Stimulated activated CD8-positive, alpha-beta memory T cell treated with anti-CD3 and anti-CD28 coated beads, Interleukin-15, amount 100 ng/mL, for 48 hours (primary cell): ENCODE measurements at regions not wholly inside any gene's neighbourhood (a gene's known extent, or its start where the extent isn't known, plus 50 kb on each side); places are given as distances from the start of the nearest gene placed in this dataset.

ENCODE experiments used
- DNase-seq, 2 donors: peaks; one replicate each; pipeline ENCODE4 v3.0.0-alpha.2; 2020; ENCODE audit warnings: low read depth in 2 of 2

DNA sequence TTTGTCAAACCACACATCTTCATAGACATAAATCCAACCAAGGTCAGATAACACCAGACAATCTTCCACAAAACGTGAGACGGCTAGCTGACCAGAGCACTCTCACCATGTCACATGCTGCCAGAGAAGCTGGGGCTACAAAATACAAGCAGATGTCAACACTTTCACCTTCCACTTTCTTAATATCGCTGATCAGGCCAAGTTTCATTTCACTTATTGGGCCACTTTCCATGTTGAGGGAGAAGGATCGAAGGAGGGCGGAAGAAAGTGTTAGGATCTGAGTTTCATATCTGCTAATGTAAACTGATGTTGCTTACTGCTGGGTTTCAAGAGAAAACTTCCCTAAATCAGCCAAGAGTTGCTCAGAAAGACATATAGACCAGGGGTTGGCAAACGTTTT is 177.0 kb upstream of the PRDM1 start:
- no peak for DNase-seq

DNA sequence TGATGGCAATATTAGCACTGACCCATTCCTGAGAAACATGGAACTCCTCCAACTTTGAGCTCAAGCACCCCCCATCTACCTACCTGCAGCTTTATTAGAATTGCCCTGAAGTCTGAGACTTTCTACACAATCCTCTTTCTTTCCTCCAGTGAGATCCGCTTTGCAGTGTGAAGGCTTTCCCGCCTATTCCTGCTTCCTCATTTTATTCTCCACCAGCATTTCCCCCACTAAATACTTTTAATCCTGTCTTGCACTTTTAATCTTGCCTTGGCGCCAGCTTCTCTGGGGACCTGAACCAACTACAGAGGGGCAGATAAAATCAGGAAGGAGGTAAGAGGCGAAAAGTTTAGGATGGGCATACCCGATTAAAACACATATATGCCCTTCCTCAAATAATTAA is 178.1 kb upstream of the PRDM1 start:
- no peak for DNase-seq

GRCh38 chr6:105907301-105907700 is 178.8 kb upstream of the PRDM1 start:
- DNase-seq = no peak

DNA sequence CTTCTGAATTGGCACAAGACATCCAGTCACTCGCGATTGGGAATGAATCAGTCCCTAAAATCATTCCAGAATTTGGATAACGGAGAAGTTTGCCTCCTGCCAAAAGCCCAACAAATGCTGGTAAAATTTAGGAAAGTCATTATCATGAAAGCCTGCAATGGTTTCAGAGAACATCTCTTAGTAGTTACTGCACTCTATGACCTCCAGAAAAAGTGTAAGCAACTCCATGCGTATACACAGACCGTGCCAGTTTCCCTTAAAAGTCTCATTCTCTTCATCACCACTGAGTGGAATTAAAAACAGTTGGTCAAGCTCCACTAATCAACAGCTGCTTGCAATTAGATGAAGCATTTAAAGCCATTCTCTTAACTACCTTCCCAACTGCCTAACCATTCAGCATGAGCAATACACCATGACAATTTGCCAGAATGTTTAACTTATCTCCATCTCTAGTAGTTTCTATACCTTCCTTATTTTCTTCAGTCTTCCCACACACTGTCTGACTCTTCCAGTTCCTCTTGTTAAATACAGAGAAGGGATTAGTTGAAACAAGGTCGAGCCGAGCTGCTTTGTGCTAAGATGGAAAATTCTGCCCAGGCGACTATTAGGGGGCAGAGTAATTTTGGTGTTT is 183.6 kb upstream of the PRDM1 start:
- no peak for DNase-seq

- no peak for DNase-seq
These were observed 184.6 kb upstream of the PRDM1 start for GRCh38 chr6:105901583-105901982.

DNA sequence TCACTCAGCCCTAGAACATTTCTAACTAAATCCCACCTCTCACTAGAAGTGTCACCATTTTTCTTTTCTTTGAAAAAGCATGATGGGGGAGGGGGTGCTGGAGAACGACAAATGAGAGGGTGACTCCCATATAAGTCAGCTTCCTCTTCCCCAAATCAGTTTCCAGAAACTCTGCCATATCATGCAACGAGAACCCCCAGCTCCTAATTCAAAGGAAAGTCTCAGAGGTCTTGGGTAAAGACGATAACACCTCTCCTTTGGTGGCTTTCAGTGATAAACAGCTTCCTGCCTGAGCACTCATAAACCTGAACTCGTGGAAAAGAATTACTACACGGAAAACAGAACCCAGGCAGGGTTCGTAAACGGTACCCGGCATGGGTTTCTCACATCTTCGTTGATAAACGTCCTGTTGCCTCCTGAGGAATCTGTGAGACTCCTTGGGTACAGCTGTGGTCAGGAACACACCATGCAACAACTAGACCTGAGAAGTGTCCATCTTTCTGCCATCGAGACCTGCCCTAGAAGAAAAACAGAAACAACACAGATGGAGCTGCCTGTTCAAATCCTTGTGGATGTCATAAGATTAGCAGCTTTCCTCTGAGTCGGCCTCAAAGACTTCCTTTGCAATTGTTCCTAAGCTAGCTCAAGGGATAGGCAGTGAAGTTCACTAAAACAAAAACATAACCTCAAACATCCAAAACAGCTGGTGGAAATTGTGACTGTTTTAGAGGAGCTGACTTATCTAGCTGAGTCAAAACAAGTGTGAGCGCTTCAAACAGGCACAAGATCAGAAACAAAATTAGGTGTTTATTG is 185.8 kb upstream of the PRDM1 start:
- peak in 1 of 2 donors; percentile 20 for DNase-seq

DNA sequence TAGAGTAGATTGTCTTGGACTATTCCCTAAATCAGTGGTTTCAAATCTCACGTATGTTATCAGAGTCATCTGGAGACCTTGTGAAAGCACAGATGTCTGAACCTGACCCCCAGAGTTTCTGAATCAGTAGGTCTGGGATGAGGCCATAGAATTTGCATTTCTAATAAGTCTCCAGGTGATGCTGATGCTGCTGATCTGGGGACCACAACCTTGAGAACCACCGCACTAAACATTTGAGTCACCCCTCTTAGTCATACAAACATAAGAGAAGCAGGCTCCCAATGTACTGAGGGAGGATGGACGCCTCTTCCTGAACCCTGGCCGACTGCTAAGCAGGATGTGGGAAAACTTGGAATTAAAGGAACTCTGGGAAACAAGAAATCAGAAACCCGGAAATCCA is 187.8 kb upstream of the PRDM1 start:
- peak in 1 of 2 donors; percentile 20 for DNase-seq

DNA sequence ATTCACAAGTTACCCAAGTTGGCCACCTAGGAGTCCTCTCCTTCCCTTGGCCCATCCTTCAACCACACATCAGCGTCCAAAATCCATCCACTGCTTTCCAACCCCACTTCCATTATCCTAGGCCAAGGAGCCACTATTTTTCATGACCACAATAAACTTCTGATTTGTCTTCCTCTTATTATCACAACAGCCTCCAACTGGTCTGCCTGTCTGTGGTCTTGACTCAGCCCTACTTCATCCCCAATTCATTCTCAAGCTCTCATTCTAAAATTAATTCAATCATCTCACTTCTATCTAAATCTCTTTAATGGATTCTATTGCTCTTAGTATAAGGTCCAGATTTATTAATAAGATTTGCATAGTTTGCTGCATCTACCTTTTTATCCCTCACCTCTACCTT is 189.0 kb upstream of the PRDM1 start:
- no peak for DNase-seq

DNA sequence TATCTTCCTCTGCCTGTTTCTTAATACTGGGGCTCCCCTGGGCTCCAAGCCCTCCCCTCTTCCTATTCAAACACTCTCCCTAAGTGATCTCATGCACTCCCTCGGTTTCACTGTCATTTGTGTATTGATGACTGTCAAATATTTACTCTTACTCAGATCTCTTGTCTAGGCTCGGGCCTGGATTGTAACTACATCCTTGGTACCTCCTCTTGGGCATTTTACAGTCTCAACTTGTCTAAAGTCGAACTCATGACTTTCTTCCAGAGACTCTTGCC is 189.4 kb upstream of the PRDM1 start:
- DNase-seq = no peak

- no peak for DNase-seq
These were observed 189.9 kb upstream of the PRDM1 start for GRCh38 chr6:105896052-105896820.

DNA sequence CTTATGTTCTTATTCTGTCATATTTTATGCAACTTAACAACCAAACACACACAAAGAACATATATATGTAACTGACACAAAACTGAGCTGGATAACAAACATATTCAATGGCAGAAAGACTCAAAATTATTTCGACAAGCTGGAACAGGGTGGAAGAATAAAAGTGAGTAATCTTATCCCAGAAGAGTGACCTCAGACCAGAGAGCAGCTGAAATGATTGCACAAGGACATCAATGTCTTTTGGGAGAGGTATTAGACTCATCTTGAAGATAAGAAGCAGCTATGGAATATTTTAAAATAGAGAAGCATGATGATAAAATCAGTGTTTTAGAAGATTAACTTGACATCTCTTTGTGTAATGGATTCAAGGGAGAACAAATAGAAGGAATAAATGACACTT is 191.6 kb upstream of the PRDM1 start:
- no peak for DNase-seq

DNA sequence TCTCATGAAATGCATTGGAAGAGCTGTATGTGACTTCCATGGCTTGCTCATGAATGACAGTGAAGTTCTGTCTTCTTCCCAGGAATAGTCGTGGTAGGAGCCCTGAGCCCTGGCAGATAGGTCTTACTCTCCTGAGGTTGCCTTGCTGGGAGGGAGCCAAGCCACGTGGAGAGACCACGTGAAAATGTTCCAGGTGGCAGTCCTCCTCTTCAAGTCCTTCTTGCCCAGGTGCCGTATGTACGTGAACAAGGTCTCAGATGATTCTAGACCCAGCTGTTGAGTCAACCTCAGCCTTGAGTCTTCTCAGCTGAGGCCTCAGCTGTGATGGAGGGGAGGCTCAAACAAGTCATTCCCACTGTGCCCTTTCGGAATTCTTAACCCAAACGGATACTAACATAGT is 192.4 kb upstream of the PRDM1 start:
- DNase-seq = no peak

DNA sequence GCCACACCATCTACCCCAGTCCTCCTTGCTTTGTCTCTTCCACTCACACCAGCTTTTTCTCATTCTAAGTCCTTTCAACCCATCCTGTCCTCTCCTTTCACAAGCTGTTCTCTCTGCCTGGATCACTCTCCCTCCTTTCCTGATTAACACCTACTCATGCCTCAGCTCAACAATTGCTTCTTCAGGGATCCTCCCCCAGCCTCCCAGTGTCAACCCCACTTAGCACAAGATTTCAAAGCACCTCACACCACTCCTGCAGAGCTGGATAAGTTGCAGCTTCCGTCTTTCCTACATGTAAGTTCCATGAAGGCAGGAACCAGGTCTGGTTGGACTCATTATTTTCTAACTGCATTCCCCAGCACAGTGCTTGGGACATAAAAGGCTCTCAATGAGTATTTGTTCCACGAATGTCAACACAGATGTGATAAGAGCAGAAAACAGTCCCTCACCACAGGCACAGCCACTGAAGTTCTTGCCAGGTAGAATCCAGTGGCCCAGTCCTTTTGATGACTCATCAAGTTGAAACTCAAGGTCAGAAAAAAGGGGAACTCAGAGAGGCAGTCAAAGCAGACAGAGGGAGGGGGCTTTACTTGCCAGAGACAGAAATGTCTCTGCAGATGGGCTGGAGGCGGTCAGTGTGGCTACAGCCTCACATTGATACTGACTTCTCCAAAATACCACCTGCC is 193.4 kb upstream of the PRDM1 start:
- DNase-seq = no peak

DNA sequence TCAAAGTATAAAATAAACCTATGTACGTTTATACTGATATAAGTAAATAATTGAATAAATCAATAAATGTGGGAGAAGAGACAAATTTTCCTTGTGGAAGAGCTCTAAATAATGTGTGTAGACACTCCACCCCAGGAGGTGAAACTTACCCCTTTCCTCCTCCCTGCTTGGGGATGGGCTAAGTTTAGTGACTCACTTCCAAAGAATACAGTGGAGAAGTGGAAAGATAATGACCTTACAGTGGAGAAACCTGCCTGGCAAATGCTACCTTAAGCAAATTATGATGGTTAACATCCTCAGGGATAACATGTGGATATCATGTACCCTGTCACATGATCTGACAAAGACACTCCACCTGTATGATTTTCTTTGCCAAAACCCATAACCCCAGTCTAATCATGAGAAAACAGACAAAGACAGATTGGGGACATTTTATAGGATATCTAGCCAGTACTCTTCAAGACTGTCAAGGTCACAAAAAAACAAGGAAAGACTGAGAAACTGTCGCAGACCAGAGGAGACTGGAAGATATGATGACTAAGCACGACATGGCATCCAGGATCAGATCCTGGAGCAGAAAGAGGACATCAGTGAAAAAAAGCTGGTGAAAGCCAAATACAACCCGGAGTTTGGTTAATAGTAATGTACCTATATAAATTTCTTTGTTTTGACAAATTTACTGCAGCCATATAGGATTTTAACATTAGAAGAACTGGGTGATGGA is 195.5 kb upstream of the PRDM1 start:
- no peak for DNase-seq

DNA sequence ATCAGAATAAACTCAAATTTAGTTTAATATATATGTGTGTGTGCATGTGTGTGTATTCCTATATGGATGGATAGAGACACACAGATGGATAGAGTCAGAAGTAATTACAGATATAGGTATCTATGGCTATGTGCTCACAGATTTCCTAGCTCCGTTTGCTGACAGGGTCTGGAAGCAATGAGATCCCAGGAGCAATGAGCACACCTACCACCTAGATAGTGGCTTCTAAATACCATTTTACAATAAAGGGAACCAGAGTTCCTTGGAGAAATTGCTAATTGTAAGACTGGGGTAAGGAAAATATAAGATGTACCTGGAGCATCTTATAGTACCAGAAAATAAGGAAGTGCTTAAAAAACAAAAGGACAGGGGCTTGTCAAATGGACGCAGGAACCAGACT is 196.2 kb upstream of the PRDM1 start:
- DNase-seq = no peak

DNA sequence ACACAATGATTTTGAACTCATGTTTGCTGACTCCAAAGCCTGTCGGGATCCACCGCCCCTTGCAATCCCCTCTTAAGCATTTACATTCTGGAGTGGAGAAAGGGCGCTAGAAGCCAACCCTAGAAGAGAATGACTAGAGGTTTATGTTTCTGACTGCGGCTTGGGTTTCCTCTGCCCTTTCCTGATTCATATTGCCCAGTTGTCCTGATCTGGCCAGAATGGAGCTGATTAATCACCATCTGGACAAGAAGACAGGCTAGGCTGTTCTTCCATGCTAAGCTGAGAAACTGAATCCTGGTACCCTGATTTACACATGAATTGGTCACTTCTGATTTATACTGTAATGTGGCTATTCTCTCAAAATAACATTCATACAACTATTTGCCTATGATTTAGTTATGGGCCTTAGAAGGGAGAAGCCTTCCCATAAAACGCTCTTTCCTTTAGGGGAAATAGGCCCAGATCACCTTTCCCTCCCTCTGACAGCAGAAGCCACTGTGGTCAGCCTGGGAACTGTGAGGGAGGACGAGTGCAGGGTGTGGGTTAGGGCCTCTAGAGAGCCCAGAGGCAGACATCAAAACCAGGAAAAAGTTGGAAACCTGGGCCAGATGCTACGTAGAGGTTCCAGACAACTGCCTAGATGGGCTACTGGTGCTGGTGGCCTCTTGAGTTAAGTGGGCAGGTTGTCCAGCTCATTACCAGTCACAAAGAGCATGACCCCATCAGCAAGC is 199.2 kb upstream of the PRDM1 start:
- no peak for DNase-seq

DNA sequence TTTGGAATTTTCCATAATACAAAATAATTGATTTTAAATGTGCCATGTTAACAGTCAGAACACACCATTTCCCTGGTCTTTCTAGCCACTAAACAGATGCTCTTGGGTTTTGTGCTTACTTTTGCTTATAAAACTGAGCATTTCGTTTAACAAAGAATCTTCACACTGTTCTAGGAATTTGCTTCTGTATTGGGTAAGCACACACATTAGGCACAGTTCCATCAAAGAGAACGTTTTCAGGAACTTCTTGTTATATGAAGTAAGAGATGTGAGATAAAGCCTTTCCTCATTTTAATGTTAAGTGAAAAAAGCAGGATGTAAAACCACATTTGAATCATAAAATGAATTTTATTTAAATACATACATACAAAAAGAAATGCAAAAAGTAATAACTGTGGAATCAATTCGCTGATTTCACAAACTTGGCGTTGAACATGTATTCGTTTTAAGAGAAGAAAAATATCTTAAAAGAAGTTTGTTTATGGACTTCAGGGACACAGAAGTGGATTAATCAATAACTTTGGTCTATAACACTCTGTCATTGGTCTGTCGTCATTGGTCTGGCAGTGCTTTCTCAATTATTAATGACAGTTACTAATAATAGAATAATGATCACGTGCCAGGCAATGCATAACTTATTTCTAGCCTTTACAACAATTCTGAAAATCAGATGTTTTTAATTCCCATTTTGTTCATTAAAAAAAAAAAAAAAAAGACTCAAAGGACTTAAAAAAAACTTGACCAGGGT is 199.9 kb upstream of the PRDM1 start:
- no peak for DNase-seq

DNA sequence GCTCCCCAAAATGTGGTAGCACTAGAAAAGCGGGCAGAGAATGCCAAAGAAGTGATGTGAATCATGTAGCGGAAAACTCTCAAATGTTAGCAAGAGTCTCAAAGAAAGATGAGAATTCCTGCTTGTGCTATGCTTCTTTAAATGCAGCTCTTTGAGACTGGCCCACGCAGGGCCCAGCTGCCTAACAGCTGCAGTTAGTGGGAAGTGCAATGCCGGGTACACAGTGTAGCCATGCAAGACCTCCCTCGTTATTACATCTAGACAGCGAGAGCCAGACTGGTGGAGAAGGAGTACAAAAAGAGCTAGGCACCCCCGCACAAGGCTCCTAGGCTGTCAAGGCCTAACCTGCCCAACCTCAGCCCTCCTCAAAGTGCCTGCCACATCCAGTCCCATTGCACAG is 201.7 kb upstream of the PRDM1 start:
- no peak for DNase-seq

- DNase-seq = no peak
These were observed 202.1 kb upstream of the PRDM1 start for GRCh38 chr6:105884011-105884410.

DNA sequence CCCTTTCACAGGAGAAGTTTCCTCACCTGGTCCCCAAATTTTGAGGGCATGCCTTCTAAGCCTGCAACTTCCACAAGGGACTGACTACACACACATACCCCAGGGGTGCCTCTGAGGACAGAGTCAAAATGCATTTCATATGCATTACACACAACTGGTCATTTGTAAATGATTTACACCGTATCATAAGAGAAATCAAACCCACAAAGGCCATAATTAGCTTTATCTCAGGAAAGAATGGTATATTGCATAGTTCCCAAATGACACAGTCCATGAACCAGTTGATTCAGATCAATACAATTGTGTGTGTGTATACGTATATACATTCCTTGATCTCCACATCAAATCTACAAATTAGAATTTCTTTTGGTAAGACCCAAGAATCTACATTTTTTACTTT is 203.3 kb upstream of the PRDM1 start:
- DNase-seq = no peak
